Activated B cell treated with CpG ODN at 0.5 μM for 24 hours (primary cell): ENCODE measurements at regions not wholly inside any gene's neighbourhood (a gene's known extent, or its start where the extent isn't known, plus 50 kb on each side); places are given as distances from the start of the nearest gene placed in this dataset.

ENCODE experiments used
- ATAC-seq: fragments of 200-7000 bp; cut with Tn5 transposase; one replicate; pipeline ENCODE4 v1.10.0; 2021; ENCODE audit warnings: low read depth, mild to moderate bottlenecking, moderate library complexity
- CTCF ChIA-PET: fragments of 350-600 bp; sonication (Branson Sonifier 250); formaldehyde crosslinking; loops from one replicate; lab custom pipeline; 2021; ENCODE audit warnings: antibody characterized with exemption; lab: Charles Lee
- POLR2A ChIA-PET: fragments of 350-600 bp; sonication (Branson Sonifier 250); formaldehyde crosslinking; loops from one replicate; lab custom pipeline; 2021; ENCODE audit warnings: antibody characterized with exemption; lab: Charles Lee
- DNase-seq: peaks from one replicate; pipeline ENCODE4 v3.0.0; 2022
- H3K27ac Mint-ChIP-seq: one replicate; pipeline ENCODE4 v1.8.0; 2020; ENCODE audit warnings: mixed read lengths
- H3K27me3 Mint-ChIP-seq: one replicate; pipeline ENCODE4 v1.8.0; 2021; ENCODE audit warnings: mixed read lengths
- H3K36me3 Mint-ChIP-seq: one replicate; pipeline ENCODE4 v1.8.0; 2021; ENCODE audit warnings: low read depth, mixed read lengths
- H3K4me1 Mint-ChIP-seq: one replicate; pipeline ENCODE4 v1.8.0; 2021; ENCODE audit warnings: mixed read lengths
- H3K4me3 Mint-ChIP-seq: one replicate; pipeline ENCODE4 v1.8.0; 2020; ENCODE audit warnings: mild to moderate bottlenecking, mixed read lengths
- H3K9me3 Mint-ChIP-seq: one replicate; pipeline ENCODE4 v1.8.0; 2020; ENCODE audit warnings: mixed read lengths
- intact Hi-C: fragments of 100-400 bp; cut with micrococcal nuclease; formaldehyde crosslinking; loops from one replicate; pipeline ENCODE4 v1.15.1; 2024
- TF ChIP-seq, protein P1 (sequence below): fragments of 200-600 bp; IDR thresholded peaks from one replicate; pipeline ENCODE4 v1.8.0; 2022; ENCODE audit warnings: antibody characterized with exemption, mild to moderate bottlenecking

DNA sequence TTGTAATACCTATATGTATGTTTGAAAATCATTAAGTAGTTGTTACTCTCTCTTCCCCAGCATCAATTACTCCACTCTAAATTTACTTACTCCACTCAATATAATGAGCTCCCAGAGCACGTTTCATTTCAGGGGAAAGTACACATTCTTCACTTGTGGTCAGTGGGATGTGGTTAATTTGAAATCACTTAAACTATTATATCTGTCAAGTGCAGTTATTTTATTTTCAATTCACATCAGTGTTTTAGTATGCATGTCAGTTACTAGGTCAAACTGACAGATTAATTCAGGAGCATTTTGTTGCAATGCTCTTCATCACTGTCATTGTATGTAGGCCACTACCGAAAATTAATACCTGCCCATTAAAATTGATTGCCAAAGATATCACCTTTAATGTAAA is 376.1 kb downstream of the ZIC4 start:
- Mint-ChIP-seq H3K27me3 (no peaks in the 10 kb centered on the region), H3K36me3 (no peaks in the 10 kb centered on the region), H3K4me3 (no peak overlapping the region), H3K9me3 (peaks cover 9% of the 10 kb centered on the region), H3K27ac (no peak overlapping the region), H3K4me1 (no peaks in the 10 kb centered on the region)
- ATAC-seq (no peak), DNase-seq (no peak)
- ChIA-PET POLR2A (no interaction called here), CTCF (no interaction called here)
- TF ChIP-seq, protein P1, sequence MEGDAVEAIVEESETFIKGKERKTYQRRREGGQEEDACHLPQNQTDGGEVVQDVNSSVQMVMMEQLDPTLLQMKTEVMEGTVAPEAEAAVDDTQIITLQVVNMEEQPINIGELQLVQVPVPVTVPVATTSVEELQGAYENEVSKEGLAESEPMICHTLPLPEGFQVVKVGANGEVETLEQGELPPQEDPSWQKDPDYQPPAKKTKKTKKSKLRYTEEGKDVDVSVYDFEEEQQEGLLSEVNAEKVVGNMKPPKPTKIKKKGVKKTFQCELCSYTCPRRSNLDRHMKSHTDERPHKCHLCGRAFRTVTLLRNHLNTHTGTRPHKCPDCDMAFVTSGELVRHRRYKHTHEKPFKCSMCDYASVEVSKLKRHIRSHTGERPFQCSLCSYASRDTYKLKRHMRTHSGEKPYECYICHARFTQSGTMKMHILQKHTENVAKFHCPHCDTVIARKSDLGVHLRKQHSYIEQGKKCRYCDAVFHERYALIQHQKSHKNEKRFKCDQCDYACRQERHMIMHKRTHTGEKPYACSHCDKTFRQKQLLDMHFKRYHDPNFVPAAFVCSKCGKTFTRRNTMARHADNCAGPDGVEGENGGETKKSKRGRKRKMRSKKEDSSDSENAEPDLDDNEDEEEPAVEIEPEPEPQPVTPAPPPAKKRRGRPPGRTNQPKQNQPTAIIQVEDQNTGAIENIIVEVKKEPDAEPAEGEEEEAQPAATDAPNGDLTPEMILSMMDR = no peak
- intact Hi-C loops = no loop called here

DNA sequence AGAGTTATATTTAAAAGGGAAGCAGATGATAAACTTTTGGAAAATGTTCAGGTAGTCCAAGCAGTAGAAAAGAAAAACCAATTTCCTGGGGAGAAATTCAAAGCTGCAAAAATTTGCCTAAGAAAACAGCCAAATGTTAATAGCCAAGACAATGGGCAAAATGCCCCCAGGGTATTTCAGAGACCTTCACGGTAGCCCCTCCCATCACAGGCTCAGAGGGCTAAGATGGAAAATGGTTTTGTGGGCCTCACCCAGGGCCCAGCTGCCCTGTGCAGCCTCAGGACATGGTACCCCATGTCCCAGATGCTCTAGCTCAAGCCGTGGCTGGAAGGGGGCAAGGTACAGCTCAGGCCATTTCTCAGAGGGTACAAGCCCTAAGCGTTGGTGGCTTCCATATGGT is 391.0 kb downstream of the ZIC4 start:
- Mint-ChIP-seq H3K36me3 (no peaks in the 10 kb centered on the region), H3K9me3 (no peaks in the 10 kb centered on the region), H3K4me3 (no peak overlapping the region), H3K27ac (no peak overlapping the region), H3K4me1 (no peaks in the 10 kb centered on the region), H3K27me3 (no peaks in the 10 kb centered on the region)
- DNase-seq (no peak), ATAC-seq (no peak)
- POLR2A ChIA-PET = no interaction called here
- CTCF ChIA-PET = no interaction called here
- intact Hi-C loops = no loop called here
- TF ChIP-seq, protein P1 = no peak

DNA sequence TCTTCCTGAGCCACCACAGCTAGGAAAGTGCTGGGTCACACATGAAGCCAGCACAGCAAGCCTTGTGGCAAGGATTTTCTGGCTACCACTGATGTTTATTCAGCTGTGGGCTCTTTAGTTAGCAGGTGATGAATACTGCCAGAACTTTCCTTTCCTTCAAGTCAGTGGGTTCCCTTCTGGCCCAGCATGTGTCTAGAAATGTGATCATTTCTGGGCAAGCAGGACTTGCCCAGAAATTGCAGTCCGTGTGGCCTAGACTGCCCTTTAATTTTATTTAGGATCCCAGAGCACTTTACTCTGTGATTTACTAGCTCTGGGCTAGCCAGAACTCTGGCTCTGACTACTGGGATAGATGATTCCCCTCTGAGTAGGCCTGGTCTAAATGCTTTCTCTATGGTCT is 397.5 kb downstream of the ZIC4 start:
- TF ChIP-seq, protein P1 = no peak
- ATAC-seq = no peak
- no peaks in the 10 kb centered on the region for H3K4me1 Mint-ChIP-seq
- intact Hi-C loops = no loop called here
- no peak overlapping the region for H3K27ac Mint-ChIP-seq
- no peak overlapping the region for H3K4me3 Mint-ChIP-seq
- H3K36me3 Mint-ChIP-seq = no peaks in the 10 kb centered on the region
- no peak for DNase-seq
- CTCF ChIA-PET = no interaction called here
- POLR2A ChIA-PET = no interaction called here
- H3K9me3 Mint-ChIP-seq = no peaks in the 10 kb centered on the region
- no peaks in the 10 kb centered on the region for H3K27me3 Mint-ChIP-seq

DNA sequence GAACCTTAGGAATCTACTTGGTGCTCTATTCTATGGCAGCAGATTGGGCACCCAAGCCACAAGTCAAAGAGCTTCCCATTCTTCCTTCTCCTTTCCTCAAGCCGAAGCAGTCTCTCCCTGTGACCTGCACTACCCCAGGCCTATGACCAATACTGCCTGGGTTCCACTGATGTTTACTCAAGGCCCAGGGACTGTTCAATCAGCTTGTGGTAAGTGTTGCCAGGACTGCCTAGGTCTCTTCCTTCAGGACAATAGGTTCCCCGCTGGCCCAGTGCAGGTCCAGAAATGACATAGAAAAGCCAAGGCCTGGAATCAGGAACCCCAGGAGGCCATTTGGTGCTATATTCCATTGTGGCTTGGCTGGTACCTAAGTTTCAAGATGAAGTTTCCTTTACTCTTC is 397.9 kb downstream of the ZIC4 start:
- CTCF ChIA-PET = no interaction called here
- POLR2A ChIA-PET = no interaction called here
- Mint-ChIP-seq H3K9me3 (no peaks in the 10 kb centered on the region), H3K36me3 (no peaks in the 10 kb centered on the region), H3K4me1 (no peaks in the 10 kb centered on the region), H3K4me3 (no peak overlapping the region), H3K27me3 (no peaks in the 10 kb centered on the region), H3K27ac (no peak overlapping the region)
- ATAC-seq (no peak), DNase-seq (no peak)
- intact Hi-C loops = no loop called here
- TF ChIP-seq, protein P1 = no peak

DNA sequence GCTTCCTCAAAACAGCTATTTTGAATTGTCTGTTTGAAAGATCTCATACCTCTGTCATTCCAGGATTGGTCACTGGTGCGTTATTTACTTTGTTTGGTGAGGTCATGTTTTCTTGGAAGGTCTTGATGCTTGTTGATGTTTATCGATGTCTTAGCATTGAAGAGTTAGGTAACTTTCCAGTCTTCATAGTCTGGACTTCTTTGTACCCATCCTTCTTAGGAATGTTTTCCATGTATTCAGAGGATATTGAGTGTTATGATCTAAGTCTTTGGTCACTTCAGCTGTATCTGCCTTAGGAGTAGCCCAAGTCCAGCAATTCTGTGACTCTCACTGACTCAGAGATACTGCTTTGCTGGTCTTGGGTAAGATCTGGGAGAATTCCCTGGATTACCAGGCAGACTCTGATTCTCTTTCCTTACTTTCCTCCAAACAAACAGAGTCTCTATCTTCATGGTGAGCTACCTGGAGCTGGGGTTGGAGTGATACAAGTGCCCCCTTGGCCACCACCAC is 398.6 kb downstream of the ZIC4 start:
- H3K4me1 Mint-ChIP-seq = no peaks in the 10 kb centered on the region
- intact Hi-C loops = no loop called here

More for the DNA sequence above, 398.6 kb downstream of the ZIC4 start:
- CTCF ChIA-PET = no interaction called here
- H3K27me3 Mint-ChIP-seq = no peaks in the 10 kb centered on the region
- no peak overlapping the region for H3K27ac Mint-ChIP-seq
- DNase-seq (no peak), ATAC-seq (no peak)
- TF ChIP-seq, protein P1 = no peak
- no peaks in the 10 kb centered on the region for H3K9me3 Mint-ChIP-seq
- H3K36me3 Mint-ChIP-seq = no peaks in the 10 kb centered on the region
- H3K4me3 Mint-ChIP-seq = no peak overlapping the region
- POLR2A ChIA-PET = no interaction called here
